HG03060 (cell line): ENCODE measurements at regions not wholly inside any gene's neighbourhood (a gene's known extent, or its start where the extent isn't known, plus 50 kb on each side); places are given as distances from the start of the nearest gene placed in this dataset.
"Not testable (repeated sequence)": the region's sequence is repeated elsewhere in the genome, so short reads cannot be mapped to it uniquely, and the experiment has no call there.

ENCODE experiments used
- ATAC-seq: cut with Tn5 transposase; IDR thresholded peaks from one replicate; pipeline ENCODE4 v1.9.1; 2021; ENCODE audit warnings: low read depth, moderate number of reproducible peaks; ENCODE audit not compliant: unreplicated experiment

DNA sequence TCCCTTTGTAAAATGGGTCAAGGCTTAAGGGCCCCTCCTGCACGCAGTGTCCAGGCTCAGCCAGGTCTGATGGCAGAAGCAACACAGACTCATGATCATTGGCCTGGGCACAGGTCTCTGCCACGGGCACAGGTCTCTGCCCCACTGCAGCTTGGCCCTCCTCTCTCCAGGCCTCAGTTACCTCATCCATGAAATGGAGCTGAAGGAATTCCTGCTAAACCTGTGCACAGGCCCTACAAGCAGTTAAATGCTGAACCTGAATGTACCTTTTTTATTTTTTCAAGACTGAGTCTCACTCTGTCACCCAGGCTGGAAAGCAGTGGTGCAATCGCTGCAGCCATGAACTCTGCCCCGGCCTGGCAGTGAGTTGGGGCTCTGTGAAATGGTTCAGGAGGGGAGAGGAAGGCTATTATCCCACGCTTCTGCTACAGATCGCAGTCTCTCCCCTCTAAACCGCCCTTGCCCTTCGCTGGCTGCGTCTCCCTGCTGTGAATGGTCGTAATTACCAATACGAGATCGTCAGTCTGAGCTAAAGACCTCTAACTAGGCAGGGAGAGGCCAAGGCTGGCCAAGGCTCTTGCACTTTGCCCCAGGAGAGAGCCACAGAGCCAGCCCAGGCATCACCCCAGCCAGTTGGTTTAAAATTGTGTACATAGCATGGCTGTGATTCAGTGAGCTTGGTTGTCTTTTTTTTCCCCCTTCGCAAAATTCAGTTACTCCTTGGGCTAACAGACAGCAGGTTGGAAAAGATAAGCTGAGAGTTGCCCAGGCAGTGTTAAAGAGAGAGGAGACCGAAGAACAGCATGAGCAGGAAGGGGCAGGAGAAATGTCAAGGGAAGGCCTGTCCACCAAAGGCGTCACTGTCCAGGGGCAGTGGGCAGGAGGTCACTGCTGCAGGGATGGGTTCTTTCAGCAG lies 93.0 kb upstream of the KCTD7 start:
- ATAC-seq, result no peak

DNA sequence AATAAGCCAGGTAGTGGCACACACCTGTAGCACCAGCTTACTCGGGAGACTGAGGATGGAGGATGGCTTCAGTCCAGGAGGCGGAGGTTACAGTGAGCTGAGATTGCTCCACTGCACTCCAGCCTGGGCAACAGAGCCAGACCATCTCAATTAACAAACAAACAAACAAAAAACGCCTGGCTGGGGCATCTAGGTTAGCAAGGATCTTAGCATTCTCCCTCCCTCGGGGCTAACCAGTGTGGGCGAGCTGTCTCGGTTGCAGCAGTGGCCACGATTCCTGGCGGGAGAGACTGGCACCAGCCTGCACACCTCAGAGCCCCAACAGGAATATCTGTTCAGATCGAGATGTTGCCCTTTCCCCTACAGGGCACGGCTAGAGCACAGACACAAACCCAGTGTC lies 91.3 kb upstream of the KCTD7 start:
- no peak for ATAC-seq

DNA sequence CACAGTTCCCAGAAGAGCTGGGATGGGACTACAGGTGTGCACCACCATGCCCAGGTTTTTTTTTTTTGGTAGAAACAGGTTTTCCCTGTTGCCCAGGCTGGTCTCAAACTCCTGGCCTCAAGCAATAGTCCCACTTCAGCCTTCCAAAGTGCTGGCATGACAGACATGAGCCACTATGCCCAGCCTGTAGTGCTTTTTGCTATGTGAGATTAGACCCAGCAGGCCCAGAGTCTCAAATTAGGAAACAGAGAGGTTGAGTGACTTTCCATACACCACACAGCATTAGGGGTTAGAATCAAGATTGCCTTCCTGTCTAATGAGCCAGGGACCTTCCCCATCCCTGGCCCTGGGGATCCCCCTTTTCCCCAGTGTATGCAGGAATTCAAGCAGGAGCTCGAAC lies 90.8 kb upstream of the KCTD7 start:
- no peak for ATAC-seq

DNA sequence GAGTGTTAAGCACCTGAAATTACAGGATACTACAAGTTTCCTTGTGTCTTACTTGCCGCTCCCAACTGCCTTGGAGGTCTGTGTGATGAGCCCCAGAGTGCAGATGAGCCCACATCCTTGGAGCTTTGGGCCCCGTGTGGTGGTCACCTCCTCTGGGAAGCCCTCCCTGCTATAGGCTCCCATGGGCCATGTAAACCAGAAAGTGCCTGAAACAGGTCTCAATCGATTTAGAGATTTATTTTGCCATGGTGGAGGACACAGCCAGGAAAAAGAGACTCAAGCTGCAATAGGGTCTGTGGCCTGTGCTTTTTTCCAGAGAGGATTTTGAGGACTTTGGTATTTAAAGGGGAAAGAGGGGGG lies 89.4 kb upstream of the KCTD7 start:
- ATAC-seq, result no peak

DNA sequence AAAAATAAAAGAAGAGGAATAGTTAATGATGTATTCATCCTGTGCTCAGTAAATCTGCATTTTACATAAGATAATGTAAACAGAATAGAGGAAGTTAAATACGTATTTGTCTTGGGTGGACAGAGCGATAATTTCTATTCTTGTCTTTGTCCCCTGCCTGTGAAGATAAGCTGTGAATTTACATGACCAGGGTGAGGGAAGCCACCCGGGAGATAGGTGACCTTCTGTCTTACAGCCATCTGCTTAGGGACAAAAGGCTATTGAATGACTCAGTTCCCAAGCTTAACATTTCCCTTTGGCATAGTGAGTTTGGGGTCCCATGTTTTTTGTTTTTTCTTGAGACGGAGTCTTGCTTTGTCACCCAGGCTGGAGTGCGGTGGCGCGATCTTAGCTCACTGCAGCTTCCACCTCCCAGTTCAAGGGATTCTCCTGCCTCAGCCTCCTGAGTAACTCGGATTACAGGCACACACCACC lies 88.7 kb upstream of the KCTD7 start:
- ATAC-seq, result no peak

DNA sequence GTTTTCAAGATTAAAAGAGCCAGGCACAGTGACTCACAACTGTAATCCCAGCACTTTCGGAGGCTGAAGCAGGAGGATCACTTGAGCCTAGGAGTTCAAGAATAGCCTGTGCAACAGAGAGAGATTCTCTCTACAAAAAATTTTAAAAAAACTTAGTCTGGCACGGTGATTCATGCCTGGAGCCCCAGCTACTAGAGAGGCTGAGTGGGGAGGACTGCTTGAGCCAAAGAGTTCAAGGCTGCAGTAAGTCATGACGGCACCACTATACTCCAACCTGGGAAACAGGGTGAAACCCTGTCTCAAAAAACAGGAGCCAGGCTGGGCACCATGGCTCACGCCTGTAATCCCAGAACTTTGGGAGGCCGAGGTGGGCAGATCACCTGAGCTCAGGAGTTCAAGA lies 86.6 kb upstream of the KCTD7 start:
- ATAC-seq, result no peak

DNA sequence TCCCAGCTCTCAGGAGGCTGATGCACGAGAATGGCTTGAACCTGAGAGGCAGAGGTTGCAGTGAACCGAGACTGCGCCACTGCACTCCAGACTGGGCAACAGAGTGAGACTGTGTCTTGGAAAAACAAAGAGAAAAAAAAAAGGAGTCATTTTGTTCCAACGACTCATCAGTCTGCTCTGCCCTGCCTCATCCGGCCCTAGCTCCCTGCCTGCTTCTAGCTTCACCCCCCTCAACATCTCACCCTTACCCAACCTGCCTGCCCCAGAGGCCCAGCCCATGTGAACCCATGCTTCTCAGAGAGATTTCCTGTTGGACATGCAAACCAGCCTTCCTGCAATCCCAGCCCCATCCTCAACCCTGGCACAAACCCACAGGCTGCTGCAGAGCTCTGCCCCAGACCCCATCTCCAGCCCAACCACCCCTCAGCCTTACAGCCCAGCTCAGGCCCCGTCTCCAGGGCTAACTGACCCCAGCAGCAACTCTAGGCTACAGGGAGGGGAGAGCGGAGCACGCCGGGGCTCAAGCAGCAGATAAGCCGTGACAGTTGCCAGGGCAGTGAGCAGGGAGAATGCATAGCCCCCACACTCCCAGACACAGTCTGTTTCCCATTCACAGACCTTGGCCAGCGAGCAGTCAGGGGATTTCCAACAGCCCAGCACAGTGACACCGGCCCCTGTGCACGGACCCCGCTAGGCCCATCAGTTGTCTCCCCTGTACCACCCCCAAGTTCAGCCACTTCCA lies 86.0 kb upstream of the KCTD7 start:
- no peak for ATAC-seq

DNA sequence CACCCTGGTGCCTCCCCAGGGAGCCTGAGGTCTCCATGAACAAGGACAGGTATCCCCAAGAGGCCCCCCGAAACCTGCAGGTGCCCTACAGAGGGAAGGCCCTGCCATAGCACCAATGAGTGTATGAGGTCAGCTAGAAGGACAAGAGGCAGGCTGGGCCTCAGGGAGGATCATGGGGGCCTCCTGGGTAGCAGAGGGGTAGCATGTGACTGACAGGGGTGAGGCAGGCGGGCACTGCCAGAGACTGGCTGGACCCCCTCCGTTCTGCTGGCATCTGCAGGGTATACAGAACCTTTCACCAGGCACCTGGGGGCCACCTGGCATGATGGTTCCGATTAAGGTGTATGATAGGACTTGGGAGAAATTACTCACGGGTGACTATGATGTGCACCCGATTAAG lies 79.2 kb upstream of the KCTD7 start:
- no peak for ATAC-seq

DNA sequence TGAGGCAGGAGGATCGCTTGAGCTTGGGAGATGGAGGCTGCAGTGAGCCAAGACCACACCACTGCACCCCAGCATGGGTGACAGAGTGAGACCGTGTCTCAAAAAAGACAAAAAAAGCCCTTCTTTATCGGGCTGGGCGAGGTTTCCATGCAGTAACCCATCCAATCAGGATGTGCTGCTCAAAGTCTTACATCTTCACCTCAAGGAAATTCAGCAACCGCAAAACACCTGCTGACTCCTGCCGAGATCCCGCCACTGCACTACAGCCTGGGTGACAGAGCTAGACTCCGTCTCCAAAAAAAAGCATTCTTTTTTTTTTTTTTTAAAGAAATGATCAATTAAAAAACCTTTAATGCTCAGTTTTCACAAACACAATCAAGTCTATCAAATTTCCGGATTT lies 75.7 kb upstream of the KCTD7 start:
- ATAC-seq, result no peak

DNA sequence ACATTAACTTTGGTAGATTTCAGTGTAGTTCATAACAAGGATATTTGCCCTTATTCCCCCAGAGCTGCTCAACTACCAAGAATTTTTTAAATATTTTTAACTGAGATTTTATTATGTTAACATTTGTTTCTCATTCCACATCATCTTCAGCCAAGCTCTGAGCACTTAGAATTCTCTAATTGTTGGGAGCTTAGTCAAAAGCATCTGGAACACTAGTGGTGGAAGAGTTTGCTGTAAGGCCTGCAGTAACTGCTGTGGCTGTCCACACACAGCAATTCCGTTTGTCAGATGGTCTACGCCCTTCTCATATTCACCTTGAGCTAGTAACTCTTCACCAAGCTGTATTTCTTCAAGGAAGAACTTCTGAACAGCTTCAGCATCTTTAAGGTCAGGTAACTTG lies 75.0 kb upstream of the KCTD7 start:
- not testable (repeated sequence) for ATAC-seq

DNA sequence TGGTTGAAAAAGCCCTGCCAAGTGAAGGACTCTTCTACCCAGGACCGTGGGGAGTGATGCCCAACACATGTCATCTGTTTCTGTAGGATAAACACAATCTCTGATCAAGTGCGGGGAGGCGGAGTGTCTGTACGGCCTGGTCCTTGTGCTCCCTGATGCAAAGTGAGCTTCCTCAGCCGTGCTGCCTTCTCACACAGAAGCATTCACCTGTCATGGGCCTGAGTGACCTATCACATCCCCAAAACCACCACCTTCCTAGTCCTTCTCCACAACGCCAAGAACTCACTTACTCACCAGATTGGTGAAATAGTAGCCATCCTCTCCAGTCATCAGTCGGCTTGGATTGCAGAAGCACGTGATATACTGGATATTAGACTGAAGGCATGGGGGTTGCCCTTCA lies 74.4 kb upstream of the KCTD7 start:
- ATAC-seq, result not testable (repeated sequence)

DNA sequence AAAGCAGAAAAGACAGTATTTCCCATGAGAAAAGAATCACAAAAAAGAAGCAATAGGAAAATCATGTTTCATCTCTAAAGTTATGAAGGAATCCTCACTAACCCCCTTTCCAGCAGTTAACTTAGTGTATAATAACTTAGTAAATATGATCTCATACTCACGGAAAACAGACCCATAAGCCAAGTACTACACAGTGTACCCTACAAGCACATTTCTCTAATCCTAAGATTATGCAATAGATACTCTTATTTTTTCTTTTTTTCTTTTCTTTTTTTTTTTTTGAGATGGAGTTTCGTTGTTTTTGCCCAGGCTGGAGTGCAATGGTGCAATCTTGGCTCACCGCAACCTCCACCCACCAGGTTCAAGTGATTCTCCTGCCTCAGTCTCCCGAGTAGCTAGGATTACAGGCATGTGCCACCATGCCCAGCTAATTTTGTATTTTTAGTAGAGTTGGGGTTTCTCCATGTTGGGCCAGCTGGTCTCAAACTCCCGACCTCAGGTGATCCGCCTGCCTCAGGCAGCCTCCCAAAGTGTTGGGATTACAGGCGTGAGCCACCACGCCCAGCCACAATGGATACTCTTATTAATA lies 73.7 kb upstream of the KCTD7 start:
- not testable (repeated sequence) for ATAC-seq

DNA sequence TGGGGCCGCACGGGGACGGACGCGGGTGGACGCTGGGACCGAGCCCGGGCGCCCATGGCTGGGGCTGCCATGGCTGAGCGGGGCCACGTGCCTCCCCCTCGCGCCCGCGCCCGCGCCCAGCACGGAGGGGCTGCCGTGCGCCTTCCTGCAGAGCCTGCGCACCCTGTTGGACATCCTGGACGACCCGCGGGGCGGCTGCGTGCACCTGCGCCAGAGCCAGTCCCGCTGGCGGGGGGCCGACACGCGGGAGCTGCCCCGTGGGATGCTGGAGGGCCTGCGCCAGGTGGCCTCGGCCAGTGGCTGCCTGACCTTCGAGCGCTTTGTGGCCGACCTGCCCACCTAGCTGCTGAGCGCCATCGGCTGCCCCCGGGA lies 72.5 kb upstream of the KCTD7 start:
- ATAC-seq, result no peak

DNA sequence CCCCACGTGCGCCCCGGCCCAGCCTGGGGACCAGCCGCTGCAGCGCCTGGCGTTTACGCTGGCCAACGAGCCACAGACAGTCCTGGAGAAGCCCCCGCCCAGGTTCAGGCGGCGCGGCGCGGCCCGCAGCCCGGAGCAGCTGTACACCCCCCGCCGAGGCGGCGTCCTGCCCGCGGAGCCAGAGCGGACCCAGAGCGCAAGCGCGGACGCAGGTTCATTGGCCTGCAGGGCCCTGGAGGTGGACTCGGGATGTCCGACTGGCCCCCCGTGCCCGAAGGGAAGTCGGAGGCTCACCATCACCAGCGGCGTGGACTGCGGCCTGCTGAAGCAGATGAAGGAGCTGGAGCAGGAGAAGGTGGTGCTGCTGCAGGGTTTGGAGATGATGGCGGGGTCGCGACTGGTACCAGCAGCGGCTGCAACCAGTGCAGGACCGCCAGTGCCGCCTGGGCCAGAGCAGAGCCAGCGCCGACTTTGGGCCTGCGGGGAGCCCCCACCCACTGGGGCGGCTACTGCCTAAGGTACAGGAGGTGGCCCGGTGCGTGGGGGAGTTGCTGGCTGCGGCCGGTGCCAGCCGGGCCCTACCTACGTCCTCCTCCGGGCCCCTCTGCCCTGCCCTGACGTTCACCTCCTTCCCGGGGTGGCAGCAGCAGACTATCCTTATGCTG lies 72.0 kb upstream of the KCTD7 start:
- no peak for ATAC-seq

DNA sequence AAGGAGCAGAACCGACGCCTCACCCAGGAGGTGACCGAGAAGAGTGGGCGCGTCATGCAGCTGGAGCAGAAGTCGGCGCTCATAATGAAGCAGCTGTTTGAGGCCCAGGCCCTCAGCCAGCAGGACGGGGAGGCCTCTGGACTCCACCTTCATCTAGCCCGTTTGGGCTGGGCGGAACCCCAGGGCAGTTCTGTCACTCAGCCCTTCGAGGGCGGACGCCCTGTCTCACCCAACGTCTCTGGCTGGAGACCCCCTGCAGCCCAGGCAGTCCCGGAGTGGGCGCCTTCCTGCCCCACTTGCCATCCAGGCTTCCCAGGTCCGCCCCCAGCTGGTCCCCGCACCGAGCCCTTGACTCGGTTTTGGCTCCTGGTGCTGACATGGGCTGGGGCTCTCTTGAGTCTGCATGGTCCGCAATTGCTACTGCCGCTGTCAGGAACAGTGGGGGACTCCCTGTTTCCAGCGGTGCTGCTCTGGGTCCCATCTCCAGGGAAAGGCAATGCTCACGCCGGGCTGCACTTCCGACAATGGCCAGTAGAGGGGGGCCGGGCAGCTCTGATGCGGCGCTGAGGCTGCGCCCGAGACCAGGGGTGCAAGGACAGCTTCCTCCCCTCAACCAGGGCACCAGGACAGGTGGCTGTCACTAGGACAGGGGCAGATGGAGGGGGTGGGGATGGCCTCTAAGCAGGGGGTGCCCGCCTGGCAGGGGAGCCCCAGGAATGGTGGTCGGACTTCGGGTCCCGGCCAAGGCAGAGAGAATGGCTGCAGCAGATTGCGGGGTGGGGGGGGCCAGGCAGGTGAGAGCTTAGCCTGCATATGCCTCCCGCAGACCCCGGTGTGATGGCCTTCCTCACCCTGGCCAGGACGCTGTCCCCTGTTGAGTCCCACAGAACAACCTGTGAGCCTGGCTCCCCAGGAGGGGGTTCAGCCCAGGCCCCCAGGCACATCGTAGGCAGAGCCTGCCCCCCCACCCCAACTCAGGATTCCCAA lies 71.2 kb upstream of the KCTD7 start:
- no peak for ATAC-seq

DNA sequence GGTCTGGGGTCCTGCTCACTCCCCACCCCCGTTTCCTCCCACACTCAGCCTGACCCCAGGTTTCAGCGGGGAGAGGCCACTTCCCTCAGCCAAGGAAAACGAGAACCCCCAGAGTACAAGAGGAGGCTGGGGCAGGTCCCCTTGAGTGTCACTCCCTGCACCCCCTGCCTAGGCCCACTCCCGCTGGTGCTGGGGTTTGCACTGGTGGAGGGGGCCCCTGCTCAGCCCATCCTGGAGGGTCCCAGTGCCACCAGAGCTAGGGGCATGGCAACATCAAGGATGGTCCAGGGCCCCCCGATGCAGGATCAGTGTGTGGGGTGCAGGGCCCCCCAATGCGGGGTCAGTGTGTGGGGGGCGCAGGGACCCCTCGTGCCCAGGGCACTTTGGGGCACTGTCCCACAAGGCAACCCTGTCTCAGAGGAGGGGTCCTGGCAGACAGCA lies 70.5 kb upstream of the KCTD7 start:
- no peak for ATAC-seq

DNA sequence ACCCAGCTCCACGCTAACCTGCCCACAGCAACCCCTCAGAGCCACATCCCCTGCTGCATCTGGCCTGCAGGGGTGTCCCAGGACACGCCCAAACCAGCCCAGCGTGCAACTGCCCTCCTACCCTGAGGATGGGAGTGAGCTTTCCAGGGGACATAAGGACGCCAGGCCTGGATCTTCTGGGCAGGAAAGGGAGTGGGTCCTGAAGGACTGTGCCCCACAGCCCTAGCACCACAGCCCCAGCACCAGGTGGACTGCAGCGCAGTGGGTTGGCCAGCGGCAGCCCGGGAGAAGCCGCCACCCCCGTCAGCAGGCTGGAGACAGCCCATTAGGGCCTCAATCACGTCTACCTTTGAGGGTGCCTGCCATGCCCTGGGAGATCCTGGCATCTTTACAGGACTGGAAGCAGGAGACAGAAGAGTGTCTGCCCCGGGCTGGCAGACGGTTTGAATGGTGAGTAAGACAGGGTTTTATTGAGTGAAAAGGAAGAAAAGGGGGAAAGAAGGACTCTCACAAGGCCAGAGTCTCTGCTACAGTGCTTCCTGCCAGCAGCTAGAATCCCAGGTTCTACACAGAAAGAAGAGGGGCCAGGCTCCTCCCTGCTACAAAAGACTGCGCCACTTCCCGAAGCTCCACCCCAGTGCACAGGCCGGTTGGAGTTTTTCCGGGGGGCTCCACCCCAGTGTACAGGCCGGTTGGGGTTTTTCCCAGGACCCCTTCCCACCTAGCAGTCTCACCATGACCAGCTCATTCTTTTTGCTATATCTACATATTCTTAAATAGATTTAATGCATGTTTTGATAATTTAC lies 69.8 kb upstream of the KCTD7 start:
- ATAC-seq, result no peak

DNA sequence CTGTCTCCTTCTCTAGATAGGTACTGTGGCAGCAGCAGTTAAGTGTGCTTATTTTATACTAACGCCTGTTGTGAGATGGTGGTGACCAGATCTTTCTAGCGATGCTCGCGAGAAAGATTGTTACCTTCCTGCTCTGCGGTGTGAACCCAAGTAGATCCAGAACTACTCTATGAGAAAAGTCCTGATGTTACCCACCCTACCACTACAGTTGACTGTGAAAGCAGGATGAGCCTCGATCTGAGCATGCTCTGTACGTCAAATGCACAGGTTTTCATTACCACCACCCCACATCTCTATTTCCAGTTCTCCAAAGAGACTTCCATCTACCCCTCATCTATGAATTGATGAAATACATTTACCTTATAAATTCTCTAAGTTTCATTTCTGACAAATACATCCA lies 64.6 kb upstream of the KCTD7 start:
- ATAC-seq, result no peak

DNA sequence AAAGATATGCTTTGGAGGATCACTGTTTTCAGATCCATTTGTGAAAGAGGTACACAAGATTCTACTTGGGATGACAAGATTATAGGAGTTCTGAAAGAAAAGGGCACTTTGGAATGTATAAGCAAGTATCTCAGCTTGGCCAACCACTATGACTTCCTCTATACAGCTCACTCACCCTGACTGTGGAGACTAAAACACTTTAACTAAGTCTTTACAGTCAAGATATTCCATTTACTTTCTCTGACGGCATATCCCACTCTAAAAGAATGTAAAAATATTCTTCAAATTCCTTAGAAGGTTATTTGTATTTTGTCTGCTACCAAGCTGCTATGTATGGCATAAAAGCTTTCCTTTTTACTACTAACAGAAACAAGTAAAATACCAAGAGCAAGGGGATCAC lies 58.5 kb upstream of the KCTD7 start:
- ATAC-seq, result not testable (repeated sequence)
